ENCODE measurements at regions not wholly inside any gene's neighbourhood (a gene's known extent, or its start where the extent isn't known, plus 50 kb on each side); places are given as distances from the start of the nearest gene placed in this dataset.

DNA sequence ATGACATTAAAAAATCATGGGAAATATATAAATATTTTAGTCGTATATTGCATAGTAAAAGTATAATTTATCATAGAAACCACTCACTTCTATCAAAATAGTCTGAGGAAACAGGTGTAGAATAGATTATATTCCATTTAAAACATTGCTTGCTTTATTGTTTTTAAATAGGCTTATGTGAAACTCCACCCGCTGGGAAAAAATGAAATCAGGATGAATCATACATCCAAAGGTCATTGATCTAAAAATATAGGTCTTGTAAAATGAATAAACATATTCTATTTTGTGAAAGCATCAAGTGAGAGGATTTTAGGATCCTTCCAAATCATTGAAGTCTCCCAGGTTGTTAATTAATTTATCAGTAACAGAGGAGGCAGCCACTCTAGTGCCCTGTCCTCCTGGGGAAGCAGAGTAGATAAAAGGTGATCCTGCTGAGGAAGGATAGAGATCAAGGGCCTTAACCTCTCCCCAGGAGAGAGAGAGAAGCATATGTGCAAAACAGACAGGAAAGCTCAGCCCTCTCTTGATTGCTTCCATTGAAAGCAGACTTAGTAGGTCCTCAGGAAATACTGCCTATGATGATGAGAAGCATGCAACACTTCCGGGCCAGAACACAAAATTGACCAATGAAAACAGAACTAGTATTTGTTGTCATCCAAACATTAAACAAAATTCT is 96.8 kb upstream of the MAP9 start:
- Histone ChIP-seq H3K9me2 (ENCODE audit: insufficient read depth, low read length) (no peaks in the 10 kb centered on the region), H2AFZ (ENCODE audit: low read depth, low read length) (no peak overlapping the region), H3K9me3 (ENCODE audit: low read length) (no peaks in the 10 kb centered on the region), H3K27ac (ENCODE audit: low read length) (no peak overlapping the region), H4K20me1 (ENCODE audit: insufficient read depth) (no peaks in the 10 kb centered on the region), H3F3A (ENCODE audit: insufficient read depth, low read length, poor library complexity, severe bottlenecking) (no peaks in the 10 kb centered on the region), H3K36me3 (ENCODE audit: insufficient read depth, low read length) (no peaks in the 10 kb centered on the region), H3K4me3 (ENCODE audit: low read length) (no peak overlapping the region), H3K79me2 (replicated peaks; ENCODE audit: insufficient read depth, low read length) (no peaks in the 10 kb centered on the region), H3K9ac (ENCODE audit: low read length) (no peak overlapping the region), H3K27me3 (ENCODE audit: insufficient read depth, low read depth, low read length) (no peaks in the 10 kb centered on the region), H3K4me2 (ENCODE audit: low read length) (no peak overlapping the region)
- no peak for TF ChIP-seq MXI1 (conservative IDR thresholded peaks at IDR 0.05; ENCODE audit: poor library complexity, severe bottlenecking)
- TF ChIP-seq EZH2 (IDR thresholded peaks at IDR 0.05; ENCODE audit: borderline replicate concordance, insufficient read depth, low read length, poor library complexity, severe bottlenecking) = no peak
- no peak for TF ChIP-seq POLR2AphosphoS5 (IDR thresholded peaks at IDR 0.05)
- no peak for TF ChIP-seq TAF1 (IDR thresholded peaks at IDR 0.05; ENCODE audit: low read depth)
- no peak for TF ChIP-seq CTCF (IDR thresholded peaks at IDR 0.05; ENCODE audit: poor library complexity, severe bottlenecking)
- TF ChIP-seq, protein P1, sequence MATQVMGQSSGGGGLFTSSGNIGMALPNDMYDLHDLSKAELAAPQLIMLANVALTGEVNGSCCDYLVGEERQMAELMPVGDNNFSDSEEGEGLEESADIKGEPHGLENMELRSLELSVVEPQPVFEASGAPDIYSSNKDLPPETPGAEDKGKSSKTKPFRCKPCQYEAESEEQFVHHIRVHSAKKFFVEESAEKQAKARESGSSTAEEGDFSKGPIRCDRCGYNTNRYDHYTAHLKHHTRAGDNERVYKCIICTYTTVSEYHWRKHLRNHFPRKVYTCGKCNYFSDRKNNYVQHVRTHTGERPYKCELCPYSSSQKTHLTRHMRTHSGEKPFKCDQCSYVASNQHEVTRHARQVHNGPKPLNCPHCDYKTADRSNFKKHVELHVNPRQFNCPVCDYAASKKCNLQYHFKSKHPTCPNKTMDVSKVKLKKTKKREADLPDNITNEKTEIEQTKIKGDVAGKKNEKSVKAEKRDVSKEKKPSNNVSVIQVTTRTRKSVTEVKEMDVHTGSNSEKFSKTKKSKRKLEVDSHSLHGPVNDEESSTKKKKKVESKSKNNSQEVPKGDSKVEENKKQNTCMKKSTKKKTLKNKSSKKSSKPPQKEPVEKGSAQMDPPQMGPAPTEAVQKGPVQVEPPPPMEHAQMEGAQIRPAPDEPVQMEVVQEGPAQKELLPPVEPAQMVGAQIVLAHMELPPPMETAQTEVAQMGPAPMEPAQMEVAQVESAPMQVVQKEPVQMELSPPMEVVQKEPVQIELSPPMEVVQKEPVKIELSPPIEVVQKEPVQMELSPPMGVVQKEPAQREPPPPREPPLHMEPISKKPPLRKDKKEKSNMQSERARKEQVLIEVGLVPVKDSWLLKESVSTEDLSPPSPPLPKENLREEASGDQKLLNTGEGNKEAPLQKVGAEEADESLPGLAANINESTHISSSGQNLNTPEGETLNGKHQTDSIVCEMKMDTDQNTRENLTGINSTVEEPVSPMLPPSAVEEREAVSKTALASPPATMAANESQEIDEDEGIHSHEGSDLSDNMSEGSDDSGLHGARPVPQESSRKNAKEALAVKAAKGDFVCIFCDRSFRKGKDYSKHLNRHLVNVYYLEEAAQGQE (IDR thresholded peaks at IDR 0.05; ENCODE audit: borderline replicate concordance) = no peak

- Histone ChIP-seq H3K27ac (ENCODE audit: low read length) (no peak overlapping the region), H3K4me2 (ENCODE audit: low read length) (no peak overlapping the region), H3K4me3 (ENCODE audit: low read length) (no peak overlapping the region), H2AFZ (ENCODE audit: low read depth, low read length) (no peak overlapping the region), H3K27me3 (ENCODE audit: insufficient read depth, low read depth, low read length) (no peaks in the 10 kb centered on the region), H3K9me3 (ENCODE audit: low read length) (no peaks in the 10 kb centered on the region), H3K9ac (ENCODE audit: low read length) (no peak overlapping the region), H3K79me2 (replicated peaks; ENCODE audit: insufficient read depth, low read length) (no peaks in the 10 kb centered on the region), H4K20me1 (ENCODE audit: insufficient read depth) (no peaks in the 10 kb centered on the region), H3K9me2 (ENCODE audit: insufficient read depth, low read length) (no peaks in the 10 kb centered on the region), H3K36me3 (ENCODE audit: insufficient read depth, low read length) (no peaks in the 10 kb centered on the region), H3F3A (ENCODE audit: insufficient read depth, low read length, poor library complexity, severe bottlenecking) (no peaks in the 10 kb centered on the region)
- no peak for TF ChIP-seq POLR2AphosphoS5 (IDR thresholded peaks at IDR 0.05)
- no peak for TF ChIP-seq TAF1 (IDR thresholded peaks at IDR 0.05; ENCODE audit: low read depth)
- no peak for TF ChIP-seq RAD21 (conservative IDR thresholded peaks at IDR 0.05)
- TF ChIP-seq, protein P1 (IDR thresholded peaks at IDR 0.05; ENCODE audit: borderline replicate concordance) = no peak
- no peak for TF ChIP-seq CTCF (IDR thresholded peaks at IDR 0.05; ENCODE audit: poor library complexity, severe bottlenecking)
- TF ChIP-seq EZH2 (IDR thresholded peaks at IDR 0.05; ENCODE audit: borderline replicate concordance, insufficient read depth, low read length, poor library complexity, severe bottlenecking) = no peak
- no peak for TF ChIP-seq SMC3 (conservative IDR thresholded peaks at IDR 0.05; ENCODE audit: poor library complexity)
- TF ChIP-seq EP300 (conservative IDR thresholded peaks at IDR 0.05; ENCODE audit: poor library complexity, severe bottlenecking) = no peak
- no peak for TF ChIP-seq MXI1 (conservative IDR thresholded peaks at IDR 0.05; ENCODE audit: poor library complexity, severe bottlenecking)
Measured at GRCh38 chr4:155468282-155468681, 91.5 kb upstream of the MAP9 start.

Data from neural cell (in vitro differentiated cells).